Kidney tubule cell (primary cell): ENCODE measurements at regions not wholly inside any gene's neighbourhood (a gene's known extent, or its start where the extent isn't known, plus 50 kb on each side); places are given as distances from the start of the nearest gene placed in this dataset.

Experiments
- DNase-seq: peaks from one replicate; pipeline ENCODE4 v3.0.0-alpha.2; 2018; ENCODE audit warnings: low spot score

DNA sequence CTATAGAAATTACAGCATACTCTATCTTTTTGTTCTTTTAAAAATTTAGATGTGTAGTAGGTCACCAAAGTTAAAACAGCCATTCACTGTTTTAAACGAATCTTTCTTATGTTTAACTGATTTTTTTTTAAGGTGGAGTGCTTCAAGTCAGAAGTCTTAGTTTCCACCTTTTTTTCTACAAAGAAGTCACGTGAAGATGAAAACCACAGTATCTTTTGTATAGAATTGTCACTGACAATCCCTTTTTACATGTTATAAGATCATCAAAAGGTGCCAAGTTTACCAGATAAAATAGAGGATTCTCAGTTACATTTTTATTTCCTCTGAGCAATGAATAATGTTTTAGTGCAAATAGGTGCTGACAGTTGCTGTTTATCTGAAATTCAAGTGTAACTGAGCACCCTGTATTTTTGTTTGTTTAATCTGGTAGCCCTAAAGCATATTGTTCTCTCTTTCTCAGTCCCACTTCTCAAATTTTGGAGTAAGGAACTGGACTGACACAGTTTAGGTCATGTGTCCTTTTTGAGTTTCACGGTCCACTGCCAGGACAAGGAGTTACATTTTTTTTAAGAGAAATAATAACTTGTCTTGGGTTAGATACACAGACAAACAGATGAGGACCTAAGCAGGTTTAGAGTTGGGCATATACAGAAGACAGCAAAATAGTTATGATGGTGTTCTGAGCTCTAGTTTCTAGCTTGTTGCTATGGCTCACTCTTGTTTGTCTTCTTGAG is 233.2 kb upstream of the MBL2 start:
- no peak for DNase-seq

- DNase-seq = peak; percentile 21
Measured at GRCh38 chr10:53003094-53003493, 230.5 kb upstream of the MBL2 start.

- no peak for DNase-seq
Measured at GRCh38 chr10:52999681-53000080, 227.1 kb upstream of the MBL2 start.

DNA sequence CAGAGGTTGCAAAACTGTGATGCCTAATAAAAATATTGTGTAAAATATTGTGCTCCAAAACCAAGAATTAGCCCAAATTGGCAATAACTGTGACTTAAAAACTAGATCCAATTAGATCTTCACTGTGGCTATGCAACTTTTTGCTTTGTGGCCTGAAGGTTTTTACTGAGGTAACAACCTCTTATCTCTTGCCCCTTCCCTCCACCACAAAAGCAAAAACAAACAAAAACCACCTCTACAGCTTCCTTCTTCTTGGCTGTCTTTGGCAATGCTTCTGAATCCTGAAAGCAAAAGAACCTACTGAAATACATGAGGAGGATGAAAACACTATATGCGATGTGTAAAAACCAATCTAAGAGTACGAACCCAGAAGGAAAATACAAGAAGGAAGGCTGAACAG is 226.7 kb upstream of the MBL2 start:
- no peak for DNase-seq

DNA sequence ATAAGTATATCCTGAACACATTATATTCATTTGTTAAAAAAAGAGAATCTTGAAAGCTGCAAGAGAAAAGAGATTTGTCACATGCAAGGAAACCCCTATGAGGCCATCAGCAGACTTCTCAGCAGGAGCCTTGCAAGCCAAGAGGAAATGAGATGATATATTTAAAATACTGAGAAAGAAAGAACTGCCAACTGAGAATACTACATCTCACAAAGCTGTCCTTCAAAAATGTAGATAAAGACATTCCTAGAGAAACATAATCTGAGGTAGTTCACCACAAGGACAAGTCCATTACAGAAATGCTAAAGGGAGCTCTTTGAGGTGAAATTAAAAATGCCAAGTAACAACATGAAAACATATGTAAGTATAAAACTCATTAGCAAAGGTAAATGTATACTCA is 224.4 kb upstream of the MBL2 start:
- DNase-seq = no peak

DNA sequence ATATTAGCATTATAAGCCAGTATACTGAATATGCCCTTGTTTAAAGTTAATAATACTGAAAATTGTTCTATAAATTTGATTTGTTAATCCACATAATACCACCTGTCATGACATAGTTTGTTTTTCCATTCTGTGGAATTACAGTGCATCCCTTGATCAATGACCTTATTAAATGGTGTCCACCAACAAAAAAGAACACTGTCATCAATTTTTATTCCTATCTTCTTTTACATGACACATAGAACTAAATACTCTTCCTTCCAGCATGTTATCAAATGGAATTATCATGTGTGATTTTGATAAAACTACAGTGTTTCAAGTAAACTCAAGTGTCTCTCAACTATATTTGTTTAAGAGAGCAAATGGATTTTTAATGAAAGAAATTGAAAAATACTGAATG is 221.8 kb upstream of the MBL2 start:
- DNase-seq = no peak

- DNase-seq = no peak
Measured at GRCh38 chr10:52993109-52993508, 220.5 kb upstream of the MBL2 start.

DNA sequence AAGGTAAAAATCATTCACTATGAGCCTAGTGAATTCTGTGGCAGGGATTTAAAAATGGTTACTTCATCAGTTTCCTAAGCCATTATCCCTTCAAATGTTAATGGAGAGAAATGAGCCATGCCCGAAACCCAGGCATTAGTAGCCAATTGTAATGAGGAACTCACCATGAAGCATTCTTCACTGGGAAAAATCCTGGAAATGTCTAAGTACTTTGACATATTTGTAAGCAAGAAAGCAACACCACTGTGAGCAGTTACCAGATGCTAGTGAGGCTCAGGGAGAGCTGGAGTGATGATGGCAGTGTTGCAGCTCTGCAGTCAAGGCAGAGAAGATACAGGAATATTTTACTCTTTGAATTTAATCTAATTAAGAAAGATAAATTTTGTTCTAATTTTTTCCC is 220.0 kb upstream of the MBL2 start:
- DNase-seq = no peak

- DNase-seq = no peak
Measured at GRCh38 chr10:52988923-52989322, 216.3 kb upstream of the MBL2 start.

GRCh38 chr10:52986125-52986524 is 213.5 kb upstream of the MBL2 start:
- no peak for DNase-seq

DNA sequence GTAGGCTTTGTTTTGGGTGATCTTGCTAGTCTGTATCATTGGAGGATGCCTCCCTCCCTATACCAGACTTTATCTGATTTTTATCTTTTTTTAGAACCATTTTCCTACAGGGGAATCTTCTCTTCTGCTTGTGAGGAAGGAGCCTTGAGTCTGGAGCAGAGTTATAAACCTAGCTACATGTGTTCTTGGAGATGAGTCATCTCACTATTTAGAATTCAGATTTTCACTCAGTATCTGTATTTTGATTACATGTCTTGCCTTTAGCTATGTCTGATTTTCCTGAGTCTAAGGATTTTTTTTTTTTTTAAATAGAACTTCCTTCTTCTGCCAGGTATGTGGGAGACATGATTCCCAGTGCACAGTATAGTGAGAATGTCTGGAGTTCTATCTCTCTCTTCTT is 211.6 kb upstream of the MBL2 start:
- no peak for DNase-seq

DNA sequence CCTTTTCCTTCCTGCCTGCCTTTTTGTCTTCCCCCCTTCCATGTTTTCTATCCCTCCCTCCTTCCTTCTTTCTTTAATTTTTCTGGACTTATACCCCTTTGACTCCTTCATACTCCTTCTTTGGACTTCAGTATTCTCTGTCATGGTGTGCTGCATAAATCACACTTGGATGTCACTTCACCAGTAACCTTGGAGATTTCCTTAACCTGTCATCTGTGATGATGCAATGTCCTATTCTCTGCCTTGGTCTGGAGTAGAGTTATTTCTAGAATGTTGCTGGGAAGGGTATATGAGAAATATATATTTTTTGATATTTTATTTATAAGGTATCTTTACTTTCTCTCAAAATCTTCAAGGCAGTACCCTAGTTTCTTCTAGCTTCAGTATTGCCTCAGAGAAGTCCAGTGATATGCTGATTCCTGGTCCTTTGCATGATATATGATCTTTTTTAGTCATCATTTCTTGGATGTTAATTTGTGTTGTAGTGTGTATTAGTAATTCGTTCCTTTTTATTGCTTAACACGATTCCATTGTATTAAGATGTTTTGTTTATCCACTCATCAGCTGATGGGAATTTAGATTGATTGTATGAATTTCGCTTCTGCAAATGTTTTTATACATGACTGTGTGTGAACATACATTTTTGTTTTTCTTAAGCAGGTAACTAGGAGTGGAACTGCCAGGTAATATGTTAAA is 206.9 kb upstream of the MBL2 start:
- DNase-seq = no peak

DNA sequence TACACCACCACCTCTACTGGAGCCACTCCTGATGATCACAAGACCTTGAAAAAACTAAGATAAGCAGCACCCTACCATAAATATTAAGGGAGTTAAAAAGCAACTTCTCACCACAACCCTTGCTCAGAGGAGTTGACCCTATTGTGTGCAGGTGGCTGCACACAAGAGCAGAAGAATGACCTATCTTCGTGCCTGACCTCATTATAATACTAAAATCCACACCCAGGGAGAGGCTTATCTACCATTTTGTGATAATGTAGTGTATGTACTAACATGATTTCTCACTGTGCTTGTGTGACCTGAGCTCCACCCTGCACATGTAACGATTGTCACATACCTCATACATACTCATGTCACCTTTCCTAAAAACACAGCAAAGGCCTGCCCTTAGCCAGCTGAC is 205.0 kb upstream of the MBL2 start:
- DNase-seq = no peak

- no peak for DNase-seq
Measured at GRCh38 chr10:52967806-52968795, 195.5 kb upstream of the MBL2 start.

DNA sequence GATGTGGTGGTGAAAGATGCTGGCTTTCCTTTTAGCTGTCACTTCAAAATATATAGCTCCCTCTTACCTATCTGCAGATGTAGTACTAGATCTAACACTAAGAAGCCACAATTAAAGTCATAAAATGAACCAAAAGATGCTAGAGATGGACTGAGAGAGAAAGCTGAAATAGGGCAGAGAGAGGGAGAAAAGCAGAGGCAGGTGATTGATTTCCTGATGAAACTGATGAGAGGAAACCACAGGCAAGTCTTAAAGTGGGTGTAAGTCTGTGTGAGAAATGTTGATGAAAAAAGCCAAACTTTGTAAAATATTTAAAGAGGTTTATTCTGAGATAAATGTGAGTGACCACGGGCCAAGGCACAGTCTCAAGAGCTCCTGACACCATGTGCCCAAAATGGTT is 194.3 kb upstream of the MBL2 start:
- DNase-seq = no peak

DNA sequence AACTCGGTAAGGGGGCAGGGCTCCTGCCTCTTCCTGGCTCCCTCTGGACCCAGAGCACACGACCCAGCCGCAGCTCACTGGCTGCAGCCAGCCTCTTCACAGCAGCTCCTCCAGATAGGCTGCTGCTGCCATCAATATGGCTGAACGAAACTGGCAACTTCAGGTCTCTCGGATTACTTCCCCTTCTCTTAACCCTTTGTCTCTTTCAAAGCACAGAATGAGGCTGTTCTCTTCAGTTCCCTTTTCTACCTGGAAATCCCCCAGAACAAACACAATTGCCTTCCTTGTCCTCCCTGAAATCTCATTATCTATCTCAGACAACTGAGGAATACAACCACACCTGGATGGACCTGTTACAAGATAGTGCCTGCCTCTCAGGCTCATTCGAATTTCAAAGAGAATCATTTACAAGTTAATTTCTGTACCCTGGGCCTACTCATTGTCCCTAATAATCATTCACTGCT is 193.4 kb upstream of the MBL2 start:
- DNase-seq = no peak

GRCh38 chr10:52965509-52965908 is 192.9 kb upstream of the MBL2 start:
- no peak for DNase-seq

DNA sequence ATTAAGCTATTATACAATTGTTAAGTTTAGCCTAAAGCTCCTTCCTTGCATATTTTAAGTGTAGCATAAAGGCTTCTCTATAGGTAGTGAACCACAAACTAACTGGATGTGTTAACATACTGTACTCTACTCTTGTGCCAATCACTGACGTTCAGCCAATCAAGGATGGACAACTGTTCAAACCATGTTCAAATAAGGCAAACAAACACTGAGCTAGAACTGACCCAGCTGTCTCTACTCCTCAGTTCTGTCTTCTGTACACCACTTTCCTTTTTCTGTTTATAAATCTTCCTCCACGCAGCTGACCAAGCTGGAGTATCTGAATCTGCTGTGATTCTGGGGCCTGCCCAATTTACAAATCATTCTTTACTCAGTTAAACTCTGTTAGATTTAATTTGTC is 188.7 kb upstream of the MBL2 start:
- DNase-seq = no peak

DNA sequence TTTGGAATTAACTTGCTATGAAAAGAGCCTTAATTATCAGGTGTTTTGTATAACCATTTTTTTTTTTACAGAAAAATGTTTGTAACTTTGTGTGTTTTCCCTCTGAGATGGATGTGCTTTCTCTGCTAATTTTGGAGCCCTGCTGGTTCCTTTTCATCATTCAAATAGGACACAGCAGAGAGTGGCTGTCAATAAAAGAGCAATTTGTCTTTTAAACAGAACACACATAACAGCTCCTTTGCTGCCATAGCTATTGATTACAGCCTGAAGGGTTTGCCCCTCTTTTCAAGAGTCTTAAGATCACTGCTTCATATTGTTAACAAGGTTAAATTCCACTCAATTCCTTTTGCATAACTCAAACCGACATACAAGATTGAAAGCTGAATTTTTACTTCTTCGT is 187.2 kb upstream of the MBL2 start:
- DNase-seq = no peak

- DNase-seq = peak; percentile 37
Measured at GRCh38 chr10:52956861-52957260, 184.3 kb upstream of the MBL2 start.

GRCh38 chr10:52956461-52956860 is 183.9 kb upstream of the MBL2 start:
- DNase-seq = peak; percentile 86

DNA sequence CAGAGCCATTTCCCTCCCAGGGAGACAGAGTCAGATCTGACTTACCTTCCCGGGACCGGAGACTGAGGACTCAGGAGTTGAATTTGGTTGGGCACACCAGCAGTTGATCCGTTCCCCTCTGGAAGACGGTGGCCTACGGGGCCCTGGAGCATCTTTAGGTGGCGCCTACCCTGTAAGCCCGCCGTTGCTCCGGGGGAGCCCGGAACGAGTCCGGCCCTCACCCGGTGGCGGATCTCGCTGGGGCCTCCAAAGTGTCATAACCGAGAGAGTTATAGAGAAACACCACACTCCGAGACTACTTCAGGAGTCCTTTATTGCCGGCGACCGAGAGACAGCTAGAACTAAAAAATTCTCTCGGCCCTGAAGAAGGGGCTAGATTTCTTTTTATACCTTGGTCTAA is 182.8 kb upstream of the MBL2 start:
- no peak for DNase-seq

DNA sequence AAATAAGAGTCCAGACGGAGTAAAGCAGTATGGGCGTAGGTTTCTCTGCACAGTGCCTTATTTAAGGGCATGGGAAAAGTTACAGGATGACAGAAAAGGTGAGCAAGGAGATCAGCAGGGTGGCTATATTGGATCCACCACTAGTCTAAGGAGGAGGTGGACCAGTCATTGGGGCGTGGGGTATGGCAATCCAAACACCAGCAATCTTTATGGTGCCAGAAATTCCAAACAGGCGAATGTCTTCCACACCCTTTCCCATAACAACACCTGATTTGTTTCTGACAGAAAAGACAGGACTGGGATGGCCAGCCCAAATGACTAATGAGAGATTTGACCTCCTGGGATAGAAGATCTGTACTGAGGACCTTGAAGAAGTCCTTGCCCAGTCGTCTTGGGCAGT is 181.8 kb upstream of the MBL2 start:
- DNase-seq = peak; percentile 66
